Lung (tissue), 11 donors: ENCODE measurements at regions not wholly inside any gene's neighbourhood (a gene's known extent, or its start where the extent isn't known, plus 50 kb on each side); places are given as distances from the start of the nearest gene placed in this dataset.

ENCODE experiments used
- ATAC-seq: fragments of 200-7000 bp; cut with Tn5 transposase; one replicate; pipeline ENCODE4 v1.9.1; 2020; ENCODE audit warnings: moderate number of reproducible peaks; ENCODE audit not compliant: insufficient read depth, low FRiP score
- DNase-seq, 3 donors: peaks; one replicate each; pipeline ENCODE4 v3.0.0-alpha.2; 2013 to 2017
- H3K27ac ChIP-seq, 2 donors: one replicate each; pipeline ENCODE4 v1.5.1; 2013; ENCODE audit warnings: mild to moderate bottlenecking in 2 of 2, moderate library complexity in 2 of 2, control low read depth in 1 of 2, inconsistent platforms in 1 of 2, low read depth in 1 of 2, low read length in 1 of 2
- H3K27me3 ChIP-seq, 3 donors: one replicate each; pipeline ENCODE4 v1.5.1; 2013; ENCODE audit warnings: low read length in 2 of 3; ENCODE audit not compliant: control insufficient read depth in 3 of 3, insufficient read depth in 3 of 3
- H3K36me3 ChIP-seq, 4 donors: one replicate each; pipeline ENCODE4 v1.5.1; 2013; ENCODE audit warnings: low read length in 4 of 4, mild to moderate bottlenecking in 1 of 4, moderate library complexity in 1 of 4; ENCODE audit not compliant: control insufficient read depth in 4 of 4, insufficient read depth in 4 of 4
- H3K4me1 ChIP-seq, 5 donors: one replicate each; pipeline ENCODE4 v1.5.1; 2013; ENCODE audit warnings: low read length in 5 of 5, mild to moderate bottlenecking in 2 of 5, moderate library complexity in 1 of 5; ENCODE audit not compliant: control insufficient read depth in 5 of 5, insufficient read depth in 5 of 5
- H3K4me3 ChIP-seq: one replicate; pipeline ENCODE4 v1.5.1; 2013; ENCODE audit warnings: mild to moderate bottlenecking, control low read depth, moderate library complexity
- H3K9ac ChIP-seq, 2 donors: one replicate each; pipeline ENCODE4 v1.5.1; 2013; ENCODE audit warnings: low read length in 2 of 2, control low read depth in 1 of 2; ENCODE audit not compliant: insufficient read depth in 1 of 2
- H3K9me3 ChIP-seq, 4 donors: one replicate each; pipeline ENCODE4 v1.5.1; 2013; ENCODE audit warnings: low read length in 3 of 4, mild to moderate bottlenecking in 1 of 4, moderate library complexity in 1 of 4; ENCODE audit not compliant: control insufficient read depth in 4 of 4, insufficient read depth in 3 of 4
- CTCF ChIP-seq: IDR thresholded peaks from 2 replicates; pipeline ENCODE4 v1.5.1; 2012; ENCODE audit warnings: mild to moderate bottlenecking; ENCODE audit errors: control extremely low read depth, extremely low read depth
- WGBS, 2 donors: extraction: QIAGEN DNeasy Blood & Tissue Kit; methylation state at CpG; one replicate each; pipeline ENCODE4 v1.1.7; 2013; 5-methylcytosine and 5-hydroxymethylcytosine counted together
- donor health status: control.
- donor health status: control.
- donor health status: Bipolar disorder and iron deficiency.
- donor health status: healthy.
- donor health status: DM: yes; HTN: yes; CAD: no.

- no peak overlapping the region for H3K9ac ChIP-seq
- no peaks in the 10 kb centered on the region for H3K36me3 ChIP-seq
- no peak overlapping the region for H3K4me3 ChIP-seq
- no peak for TF ChIP-seq CTCF
- peak; percentile 1 to 39 (median 21) for DNase-seq
- H3K27ac ChIP-seq, result no peak overlapping the region
- no peaks in the 10 kb centered on the region for H3K9me3 ChIP-seq
- no peaks in the 10 kb centered on the region for H3K4me1 ChIP-seq
- no peak for ATAC-seq
- 53 to 56% methylated on average over 2 of the region's 2 CpGs for WGBS, 2 donors
- no peaks in the 10 kb centered on the region for H3K27me3 ChIP-seq
Measured at GRCh38 chr9:74379718-74380117, 117.4 kb upstream of the RORB start.

GRCh38 chr9:74391816-74392215 is 105.3 kb upstream of the RORB start:
- Histone ChIP-seq H3K9me3 (peaks cover 0 to 2% (median 0%) of the 10 kb centered on the region in 4 donors), H3K9ac (no peak overlapping the region), H3K4me1 (no peaks in the 10 kb centered on the region), H3K4me3 (no peak overlapping the region), H3K27me3 (no peaks in the 10 kb centered on the region), H3K27ac (no peak overlapping the region), H3K36me3 (no peaks in the 10 kb centered on the region)
- no peak for TF ChIP-seq CTCF
- 88 to 99% methylated on average over 2 of the region's 2 CpGs for WGBS, 2 donors
- DNase-seq (no peak), ATAC-seq (no peak)

GRCh38 chr9:74403581-74403980 is 93.6 kb upstream of the RORB start:
- no peak for DNase-seq
- Histone ChIP-seq H3K27ac (no peak overlapping the region), H3K9me3 (no peaks in the 10 kb centered on the region), H3K4me1 (no peaks in the 10 kb centered on the region), H3K9ac (no peak overlapping the region), H3K36me3 (no peaks in the 10 kb centered on the region), H3K27me3 (no peaks in the 10 kb centered on the region), H3K4me3 (no peak overlapping the region)
- TF ChIP-seq CTCF, result no peak
- no peak for ATAC-seq

GRCh38 chr9:74404620-74405019 is 92.5 kb upstream of the RORB start:
- no peaks in the 10 kb centered on the region for H3K27me3 ChIP-seq
- no peak for TF ChIP-seq CTCF
- H3K9ac ChIP-seq, result no peak overlapping the region
- H3K4me3 ChIP-seq, result no peak overlapping the region
- H3K36me3 ChIP-seq, result no peaks in the 10 kb centered on the region
- H3K9me3 ChIP-seq, result no peaks in the 10 kb centered on the region
- ATAC-seq (no peak), DNase-seq (no peak)
- H3K4me1 ChIP-seq, result no peaks in the 10 kb centered on the region
- 74 to 81% methylated on average over 2 of the region's 2 CpGs for WGBS, 2 donors
- H3K27ac ChIP-seq, result no peak overlapping the region
